ENCODE measurements at regions not wholly inside any gene's neighbourhood (a gene's known extent, or its start where the extent isn't known, plus 50 kb on each side); places are given as distances from the start of the nearest gene placed in this dataset.
"Not testable (repeated sequence)": the region's sequence is repeated elsewhere in the genome, so short reads cannot be mapped to it uniquely, and the experiment has no call there.

DNA sequence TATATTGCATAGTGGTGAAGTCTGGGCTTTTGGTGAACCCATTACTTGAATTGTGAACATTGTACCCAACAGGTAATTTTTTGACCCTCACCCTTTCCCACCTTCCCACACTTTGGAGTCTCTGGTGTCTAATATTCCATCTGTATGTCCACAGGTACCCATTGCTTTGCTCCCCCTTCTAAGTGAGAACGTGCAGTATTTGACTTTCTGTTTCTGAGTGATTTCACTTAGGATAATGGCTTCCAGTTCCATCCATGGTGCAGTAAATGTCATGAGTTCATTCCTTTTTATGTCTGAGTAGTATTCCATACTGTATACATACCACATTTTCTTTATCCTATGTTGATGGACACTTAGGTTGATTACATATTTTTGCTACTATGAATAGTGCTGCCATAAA lies 91.5 kb upstream of the KIF5B start:
- no peak for ATAC-seq
- Mint-ChIP-seq H3K27me3 (no peaks in the 10 kb centered on the region), H3K4me1 (peaks cover 4 to 15% (median 10%) of the 10 kb centered on the region in 4 donors), H3K9me3 (peaks cover 0 to 7% (median 3%) of the 10 kb centered on the region in 9 donors), H3K36me3 (peaks cover 0 to 9% (median 2%) of the 10 kb centered on the region in 3 donors), H3K4me3 (no peak overlapping the region), H3K27ac (no peak overlapping the region)
- POLR2A ChIA-PET: no interaction called here
- no peak for DNase-seq

DNA sequence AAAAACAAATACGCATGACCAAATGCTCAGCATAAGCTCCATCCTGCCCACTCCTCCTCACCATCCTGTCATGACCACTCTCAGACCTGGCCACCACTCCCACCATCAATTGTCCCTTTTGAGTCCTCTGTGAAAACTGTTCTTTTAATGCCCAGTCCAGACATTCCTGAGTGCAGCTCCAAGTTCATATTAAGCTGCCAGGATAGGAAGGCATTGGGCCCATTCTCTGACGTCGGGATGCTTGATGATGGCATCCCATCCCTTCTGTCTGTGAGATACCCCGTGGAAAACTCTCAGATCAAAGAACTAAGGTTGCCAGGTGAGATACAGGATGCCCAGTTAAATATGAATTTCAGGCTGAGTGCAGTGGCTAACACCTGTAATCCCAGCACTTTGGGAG lies 89.9 kb upstream of the KIF5B start:
- H3K4me3 Mint-ChIP-seq: no peak overlapping the region
- no peaks in the 10 kb centered on the region for H3K27me3 Mint-ChIP-seq
- peaks cover 4 to 13% (median 8%) of the 10 kb centered on the region in 4 donors for H3K4me1 Mint-ChIP-seq
- DNase-seq: no peak
- POLR2A ChIA-PET: no interaction called here
- H3K36me3 Mint-ChIP-seq: peaks cover 0 to 5% (median 2%) of the 10 kb centered on the region in 3 donors
- peaks cover 0 to 3% (median 0%) of the 10 kb centered on the region in 9 donors for H3K9me3 Mint-ChIP-seq
- no peak for ATAC-seq
- no peak overlapping the region for H3K27ac Mint-ChIP-seq

DNA sequence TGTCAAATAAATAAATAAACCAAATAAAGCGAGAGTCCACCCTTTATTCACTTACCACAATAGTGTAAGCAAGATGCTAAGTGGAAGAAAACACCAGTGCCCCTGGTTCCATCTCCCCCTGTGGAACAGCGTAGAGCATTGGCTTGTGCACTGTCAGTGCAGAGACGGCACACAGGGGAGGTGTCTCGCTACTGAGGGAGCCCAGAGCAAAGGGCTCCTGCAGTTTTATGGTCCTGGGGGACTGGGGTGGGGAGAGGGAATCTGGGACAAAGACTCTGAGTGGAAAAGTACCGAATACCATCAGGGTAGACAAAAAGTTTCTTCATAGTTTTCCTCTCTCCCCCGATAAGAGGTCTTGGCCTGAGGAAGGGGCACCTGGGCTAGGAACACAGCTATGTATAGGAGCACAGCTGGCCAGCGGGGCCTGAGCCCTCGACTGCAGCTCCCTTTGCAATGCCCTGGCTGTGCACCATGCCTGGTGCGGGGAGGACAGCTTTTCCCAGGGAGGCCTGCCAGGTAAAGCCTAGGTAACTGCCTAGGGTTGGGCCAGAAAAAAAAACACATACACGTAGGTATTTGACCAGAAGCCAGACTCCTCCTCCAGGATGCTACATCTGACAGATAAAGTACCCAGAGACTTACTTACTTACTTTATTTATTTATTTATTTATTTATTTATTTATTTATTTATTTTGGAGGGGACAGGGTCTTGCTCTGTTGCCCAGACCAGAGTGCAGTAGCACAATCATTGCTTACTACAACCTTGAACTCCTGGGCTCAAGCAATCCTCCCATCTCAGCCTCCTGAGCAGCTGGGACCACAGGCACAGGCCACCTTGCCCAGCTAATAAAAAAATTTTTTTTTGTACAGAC lies 88.8 kb upstream of the KIF5B start:
- H3K4me1 Mint-ChIP-seq: peaks cover 0 to 4% (median 0%) of the 10 kb centered on the region in 4 donors
- DNase-seq (no peak), ATAC-seq (no peak)
- peaks cover 0 to 5% (median 2%) of the 10 kb centered on the region in 3 donors for H3K36me3 Mint-ChIP-seq
- POLR2A ChIA-PET: no interaction called here
- H3K4me3 Mint-ChIP-seq: no peak overlapping the region
- H3K9me3 Mint-ChIP-seq: peaks cover 0 to 3% (median 0%) of the 10 kb centered on the region in 9 donors
- H3K27ac Mint-ChIP-seq: no peak overlapping the region
- no peaks in the 10 kb centered on the region for H3K27me3 Mint-ChIP-seq

DNA sequence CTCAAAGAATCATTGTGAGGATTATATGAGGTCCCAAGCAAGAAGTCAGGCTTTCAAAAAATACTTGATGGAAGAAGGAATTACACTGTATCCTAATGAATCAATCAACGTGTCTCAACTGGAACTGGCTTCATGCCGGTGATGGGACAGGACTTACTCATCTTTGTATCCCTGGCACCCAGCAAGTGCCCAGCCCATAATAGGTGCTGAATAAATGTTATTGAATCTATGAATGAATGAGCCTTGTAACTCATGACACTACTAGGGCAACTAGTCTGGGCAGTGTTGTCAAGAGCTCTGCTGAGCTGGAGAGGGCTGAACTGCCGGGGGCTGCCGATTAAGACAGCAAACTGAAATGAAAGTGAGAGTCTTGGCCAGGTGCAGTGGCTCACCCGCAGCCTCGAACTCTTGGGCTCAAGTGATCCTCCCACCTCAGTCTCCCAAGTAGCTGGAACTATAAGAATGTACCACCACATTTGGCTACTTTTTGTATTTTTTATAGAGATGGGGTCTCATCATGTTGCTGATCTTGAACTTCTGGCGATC lies 87.2 kb upstream of the KIF5B start:
- Mint-ChIP-seq H3K27me3 (no peaks in the 10 kb centered on the region), H3K4me1 (no peaks in the 10 kb centered on the region), H3K4me3 (no peak overlapping the region), H3K27ac (no peak overlapping the region), H3K9me3 (peaks cover 0 to 3% (median 0%) of the 10 kb centered on the region in 9 donors), H3K36me3 (peaks cover 0 to 5% (median 2%) of the 10 kb centered on the region in 3 donors)
- ATAC-seq (no peak), DNase-seq (no peak)
- POLR2A ChIA-PET: no interaction called here

DNA sequence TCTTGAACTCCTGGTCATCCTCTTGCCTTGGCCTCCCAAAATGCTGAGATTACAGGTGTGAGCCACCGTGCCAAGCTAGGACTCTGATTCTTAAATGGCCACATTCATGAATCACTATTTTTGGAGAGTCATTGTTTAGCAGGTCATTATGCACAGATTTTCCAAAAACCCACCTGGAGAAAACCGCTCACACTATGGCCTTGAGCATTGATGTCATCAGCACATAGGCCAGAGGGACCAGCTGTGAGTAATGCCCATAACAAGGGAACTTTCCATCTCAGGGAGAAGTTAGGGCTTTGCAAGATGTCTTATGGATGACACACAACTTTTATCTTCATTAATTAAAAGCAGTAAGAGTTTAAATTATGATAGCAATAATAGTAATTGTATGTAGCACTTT lies 86.4 kb upstream of the KIF5B start:
- Mint-ChIP-seq H3K36me3 (no peaks in the 10 kb centered on the region), H3K4me1 (no peaks in the 10 kb centered on the region), H3K9me3 (no peaks in the 10 kb centered on the region), H3K27ac (no peak overlapping the region), H3K4me3 (no peak overlapping the region), H3K27me3 (no peaks in the 10 kb centered on the region)
- POLR2A ChIA-PET: interaction anchor here (0.7 kb wide), 1 partner anchor 34 kb away, joined by 5 read pairs; no protein-coding TSS in a partner anchor
- no peak for DNase-seq
- no peak for ATAC-seq

DNA sequence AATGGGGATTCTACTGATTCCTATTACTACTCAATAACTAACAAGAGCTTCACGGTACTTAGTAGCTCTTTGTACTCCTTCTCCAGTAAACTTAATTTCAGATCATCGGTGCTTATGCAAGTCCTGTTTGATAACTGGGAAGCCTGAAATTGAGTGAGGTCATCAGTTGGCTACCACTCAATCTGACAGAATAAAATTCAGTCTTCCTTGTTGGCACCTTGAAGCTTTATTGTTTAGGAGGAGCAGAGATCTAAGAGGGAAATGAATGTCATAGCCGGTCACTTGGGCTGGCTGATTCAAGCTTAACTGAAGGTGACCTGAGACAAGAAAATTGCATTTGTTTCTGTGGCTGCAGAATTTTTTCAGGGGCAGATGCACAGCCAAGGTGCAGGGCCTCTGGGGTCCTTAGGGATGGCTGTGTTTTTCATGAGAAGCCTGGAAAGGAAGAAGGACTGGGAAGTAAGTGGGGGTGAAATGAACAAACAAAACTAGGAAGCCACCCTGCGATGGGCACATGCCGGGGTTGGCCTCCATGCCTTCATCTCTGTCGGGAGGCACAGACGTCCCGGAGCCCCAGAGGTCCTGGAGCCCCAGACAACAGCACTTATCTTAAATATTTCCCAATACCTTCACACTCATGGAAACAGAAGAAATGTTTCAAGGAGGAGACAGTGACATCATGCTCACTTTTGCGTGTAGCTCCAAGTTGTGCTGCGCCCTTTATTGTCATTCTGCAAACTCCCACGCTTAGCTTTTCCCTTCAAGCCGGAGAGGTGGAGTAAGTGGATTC lies 85.0 kb upstream of the KIF5B start:
- no peak overlapping the region for H3K4me3 Mint-ChIP-seq
- POLR2A ChIA-PET: no interaction called here
- H3K36me3 Mint-ChIP-seq: no peaks in the 10 kb centered on the region
- DNase-seq (no peak), ATAC-seq (no peak)
- no peak overlapping the region for H3K27ac Mint-ChIP-seq
- H3K9me3 Mint-ChIP-seq: no peaks in the 10 kb centered on the region
- H3K27me3 Mint-ChIP-seq: no peaks in the 10 kb centered on the region
- H3K4me1 Mint-ChIP-seq: no peaks in the 10 kb centered on the region

DNA sequence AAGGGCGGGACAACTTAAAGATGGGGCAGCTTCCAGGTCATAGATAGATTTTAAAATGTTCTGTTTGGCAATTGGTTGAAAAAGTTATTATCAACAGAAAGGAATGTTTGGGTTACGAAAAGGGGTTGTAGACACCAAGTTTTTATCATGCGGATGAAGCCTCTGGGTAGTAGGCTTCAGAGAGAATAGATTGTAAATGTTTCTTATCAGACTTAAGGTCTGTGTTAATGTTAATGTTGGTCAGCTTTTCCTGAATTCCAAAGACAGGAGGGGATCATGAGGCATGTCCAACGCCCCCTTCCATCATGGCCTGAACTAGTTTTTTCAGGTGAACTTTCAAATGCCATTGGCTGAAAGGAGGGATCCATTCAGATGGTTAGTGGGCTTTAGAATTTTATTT lies 84.2 kb upstream of the KIF5B start:
- Mint-ChIP-seq H3K4me1 (no peaks in the 10 kb centered on the region), H3K9me3 (no peaks in the 10 kb centered on the region), H3K36me3 (no peaks in the 10 kb centered on the region), H3K4me3 (no peak overlapping the region), H3K27me3 (no peaks in the 10 kb centered on the region), H3K27ac (no peak overlapping the region)
- no peak for DNase-seq
- POLR2A ChIA-PET: no interaction called here
- no peak for ATAC-seq

DNA sequence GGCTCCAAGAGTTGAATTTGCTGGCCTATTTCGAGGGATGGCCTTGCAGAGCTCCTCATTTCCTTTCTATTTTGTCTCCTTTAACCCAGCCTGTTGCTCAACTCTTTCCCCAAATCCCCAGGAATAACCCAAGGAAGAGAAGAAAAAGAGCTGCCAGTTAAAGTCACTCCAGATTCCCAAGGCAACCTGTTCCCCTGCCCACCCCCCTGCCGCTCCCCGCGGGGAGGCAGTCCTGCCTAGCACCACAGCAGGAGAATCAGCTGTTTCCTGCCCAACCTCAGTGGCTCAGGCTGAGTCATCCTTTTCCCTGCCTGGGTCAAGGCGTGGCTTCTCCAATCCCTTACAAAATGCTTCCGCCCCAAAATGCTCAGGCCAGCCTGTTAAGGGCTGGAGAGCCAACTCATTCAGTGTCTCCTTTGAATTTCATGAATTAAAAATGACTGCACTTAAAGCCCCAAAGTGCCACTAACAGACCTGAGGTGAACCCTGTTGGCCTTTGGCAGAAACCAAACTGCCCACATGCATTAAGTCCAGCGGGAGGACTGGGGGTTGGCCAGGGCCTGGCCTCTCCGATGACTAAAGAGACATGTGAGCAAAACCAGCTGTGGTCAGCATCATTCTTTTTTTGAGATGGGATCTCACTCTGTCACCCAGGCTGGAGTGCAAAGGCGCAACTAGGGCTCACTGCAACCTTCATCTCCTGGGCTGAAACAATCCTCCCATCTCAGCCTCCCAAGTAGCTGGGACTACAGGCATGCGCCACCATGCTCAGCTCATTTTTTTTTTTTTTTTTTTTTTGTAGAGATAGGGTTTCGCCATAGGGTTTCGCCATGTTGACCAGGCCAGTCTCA lies 83.2 kb upstream of the KIF5B start:
- Mint-ChIP-seq H3K4me3 (no peak overlapping the region), H3K27me3 (no peaks in the 10 kb centered on the region), H3K9me3 (no peaks in the 10 kb centered on the region), H3K36me3 (no peaks in the 10 kb centered on the region), H3K27ac (no peak overlapping the region), H3K4me1 (no peaks in the 10 kb centered on the region)
- POLR2A ChIA-PET: no interaction called here
- DNase-seq: no peak
- ATAC-seq: no peak

DNA sequence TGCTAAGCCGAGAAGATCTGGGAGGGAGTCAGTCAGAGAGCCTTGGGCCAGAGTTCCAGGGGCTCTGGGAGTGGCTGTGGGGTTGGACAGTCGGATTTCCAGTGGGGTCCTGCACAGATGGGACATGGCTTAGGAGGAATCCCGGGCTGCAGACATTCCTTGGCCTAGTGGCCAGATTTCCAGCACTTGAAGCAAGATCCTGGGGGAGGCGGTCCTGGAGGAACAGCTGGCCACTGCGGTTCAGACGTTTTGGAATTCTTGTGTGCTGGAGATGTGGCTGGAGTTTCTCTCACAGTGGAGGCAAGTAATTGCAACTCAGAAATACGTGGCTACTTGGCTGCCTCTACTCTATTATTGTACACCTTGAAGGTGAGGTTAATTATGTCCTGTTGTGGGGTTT lies 80.7 kb upstream of the KIF5B start:
- H3K4me3 Mint-ChIP-seq, H3K4me1 Mint-ChIP-seq, H3K27me3 Mint-ChIP-seq, ATAC-seq, H3K27ac Mint-ChIP-seq, DNase-seq, H3K9me3 Mint-ChIP-seq, POLR2A ChIA-PET, H3K36me3 Mint-ChIP-seq: not testable (repeated sequence)

DNA sequence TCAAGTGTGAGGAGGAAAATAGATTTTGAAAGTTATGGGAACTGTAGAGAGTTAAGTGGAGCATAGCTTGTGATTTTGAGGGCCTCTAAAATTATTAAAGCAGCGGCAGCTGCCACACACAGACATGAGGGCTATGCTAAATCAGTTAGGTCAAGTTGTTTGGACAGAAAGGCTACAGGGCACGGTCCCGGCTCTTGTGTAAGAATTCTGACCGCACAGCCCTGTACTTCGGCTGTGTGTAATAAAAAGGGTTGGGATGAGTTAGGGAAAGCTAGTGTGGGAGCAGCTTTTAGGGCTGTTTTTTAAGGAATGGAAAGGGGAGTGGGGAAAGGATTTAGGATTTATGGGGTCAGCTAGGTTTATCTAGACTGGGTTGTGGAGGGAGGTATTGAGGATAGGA lies 79.6 kb upstream of the KIF5B start:
- H3K36me3 Mint-ChIP-seq, H3K27ac Mint-ChIP-seq, DNase-seq, POLR2A ChIA-PET, H3K9me3 Mint-ChIP-seq, ATAC-seq, H3K27me3 Mint-ChIP-seq, H3K4me3 Mint-ChIP-seq: not testable (repeated sequence)
- H3K4me1 Mint-ChIP-seq: peaks cover 4 to 12% (median 11%) of the 10 kb centered on the region in 4 donors

DNA sequence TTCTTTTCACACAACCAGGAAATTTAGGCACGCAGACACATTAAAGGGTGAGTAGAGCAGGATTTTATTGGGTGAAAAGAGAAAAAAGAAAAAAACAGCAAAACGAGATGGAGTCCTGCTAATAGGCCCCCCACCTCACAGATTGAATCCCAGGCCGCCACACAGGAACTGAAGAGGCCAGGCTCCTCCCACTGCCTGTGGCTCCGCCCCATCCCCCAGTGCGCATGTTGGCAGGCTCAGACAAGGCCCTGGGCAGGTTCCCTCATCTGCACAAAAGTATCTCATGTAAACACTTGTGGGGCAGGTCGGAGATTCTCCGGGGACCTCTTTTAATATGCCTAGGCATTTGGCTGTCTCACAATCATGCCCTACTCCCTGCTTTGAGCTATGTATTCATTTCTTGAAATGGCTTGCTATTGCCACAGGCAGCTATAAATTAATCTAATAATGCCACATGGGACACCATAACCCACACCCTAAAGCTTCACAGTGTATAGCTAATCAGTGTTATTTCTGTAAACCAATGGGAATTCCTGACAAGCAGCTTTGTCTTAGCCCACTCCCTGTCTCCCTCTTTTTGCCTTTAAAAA lies 76.2 kb upstream of the KIF5B start:
- no peak overlapping the region for H3K4me3 Mint-ChIP-seq
- H3K27ac Mint-ChIP-seq: peak overlapping the region in 2 of 10 donors; percentile 63 to 79
- DNase-seq: no peak

DNA sequence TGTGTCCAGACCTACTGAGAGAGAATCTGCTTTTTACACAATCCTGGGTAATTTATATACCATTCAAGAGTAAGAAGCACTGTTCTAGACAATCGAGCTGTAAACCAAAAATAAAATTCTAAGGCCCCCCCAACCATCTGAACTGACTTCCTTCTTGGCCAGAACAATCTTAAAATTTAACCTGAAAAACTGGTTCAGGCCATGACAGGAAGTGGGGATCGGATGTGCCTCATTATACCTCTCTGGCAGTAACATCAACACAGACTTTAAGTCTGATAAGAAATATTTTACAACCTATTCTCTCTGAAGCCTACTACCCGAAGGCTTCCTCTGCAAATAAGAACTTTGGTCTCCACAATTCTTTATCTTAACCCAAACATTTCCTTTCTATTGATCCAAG lies 75.2 kb upstream of the KIF5B start:
- POLR2A ChIA-PET: interaction anchor here (0.8 kb wide), 1 partner anchor 1347 kb away, joined by 5 read pairs; no protein-coding TSS in a partner anchor
- no peaks in the 10 kb centered on the region for H3K36me3 Mint-ChIP-seq
- H3K27me3 Mint-ChIP-seq: no peaks in the 10 kb centered on the region
- peaks cover 4 to 12% (median 11%) of the 10 kb centered on the region in 4 donors for H3K4me1 Mint-ChIP-seq
- ATAC-seq (peak in 1 of 2 donors; percentile 68), DNase-seq (no peak)
- peak overlapping the region in 7 of 10 donors; percentile 12 to 79 (median 57) for H3K27ac Mint-ChIP-seq
- H3K4me3 Mint-ChIP-seq: peak overlapping the region in 2 of 10 donors; percentile 21 to 33
- peaks cover 0 to 2% (median 0%) of the 10 kb centered on the region in 9 donors for H3K9me3 Mint-ChIP-seq

More for the DNA sequence above, 76.2 kb upstream of the KIF5B start:
- no peaks in the 10 kb centered on the region for H3K27me3 Mint-ChIP-seq
- no peak for ATAC-seq
- H3K36me3 Mint-ChIP-seq: no peaks in the 10 kb centered on the region
- POLR2A ChIA-PET: no interaction called here
- peaks cover 4 to 12% (median 11%) of the 10 kb centered on the region in 4 donors for H3K4me1 Mint-ChIP-seq
- H3K9me3 Mint-ChIP-seq: peaks cover 0 to 2% (median 0%) of the 10 kb centered on the region in 9 donors

Measured in naive thymus-derived CD8-positive, alpha-beta T cell (primary cell).